ENCODE measurements at regions not wholly inside any gene's neighbourhood (a gene's known extent, or its start where the extent isn't known, plus 50 kb on each side); places are given as distances from the start of the nearest gene placed in this dataset.

GRCh38 chr10:28396331-28396730, 93.5 kb upstream of the MPP7 start:
- TF ChIP-seq CTCF (IDR thresholded peaks at IDR 0.05; ENCODE audit: low read depth, low read length) (no peak), EZH2phosphoT487 (IDR thresholded peaks at IDR 0.05; ENCODE audit: low read depth) (no peak)
